CD4-positive, alpha-beta memory T cell (primary cell): ENCODE measurements at regions not wholly inside any gene's neighbourhood (a gene's known extent, or its start where the extent isn't known, plus 50 kb on each side); places are given as distances from the start of the nearest gene placed in this dataset.

Experiments
- CTCF ChIA-PET: fragments of 350-600 bp; sonication (Branson Sonifier 250); formaldehyde crosslinking; loops from one replicate; lab custom pipeline; 2021; ENCODE audit warnings: inconsistent platforms; ENCODE audit not compliant: partially characterized antibody; lab: Charles Lee
- POLR2A ChIA-PET: fragments of 350-600 bp; sonication (Branson Sonifier 250); formaldehyde crosslinking; loops from one replicate; lab custom pipeline; 2021; ENCODE audit not compliant: partially characterized antibody; lab: Charles Lee
- DNase-seq, 5 donors: peaks; one replicate each; pipeline versions ENCODE4 v3.0.0 to v3.0.0-alpha.2; 2020 to 2022; ENCODE audit warnings: mixed read lengths in 1 of 5
- H3K27ac ChIP-seq: one replicate; pipeline ENCODE4 v1.7.0; 2013; ENCODE audit warnings: low read depth, low read length
- H3K27me3 ChIP-seq: 2 replicates; pipeline ENCODE4 v1.7.0; 2013; ENCODE audit warnings: mild to moderate bottlenecking, low read length, moderate library complexity; ENCODE audit not compliant: insufficient read depth
- H3K36me3 ChIP-seq: 2 replicates; pipeline ENCODE4 v1.7.0; 2013; ENCODE audit warnings: mild to moderate bottlenecking, low read length, moderate library complexity; ENCODE audit not compliant: insufficient read depth
- H3K4me1 ChIP-seq: 2 replicates; pipeline ENCODE4 v1.7.0; 2013; ENCODE audit warnings: mild to moderate bottlenecking, low read length, moderate library complexity; ENCODE audit not compliant: insufficient read depth
- H3K4me3 ChIP-seq, 2 donors: one replicate each; pipeline ENCODE4 v1.7.0; 2013; ENCODE audit warnings: low read length in 2 of 2, mild to moderate bottlenecking in 1 of 2
- H3K9me3 ChIP-seq, 2 donors: one replicate each; pipeline ENCODE4 v1.7.0; 2013; ENCODE audit warnings: low read length in 2 of 2, control low read depth in 1 of 2; ENCODE audit not compliant: control insufficient read depth in 1 of 2
- H3K27ac Mint-ChIP-seq, 7 donors: one replicate each; pipeline ENCODE4 v1.8.0; 2020 to 2021; ENCODE audit warnings: mixed read lengths in 7 of 7, mild to moderate bottlenecking in 6 of 7, inconsistent platforms in 3 of 7, moderate library complexity in 3 of 7
- H3K27me3 Mint-ChIP-seq, 2 donors: one replicate each; pipeline ENCODE4 v1.8.0; 2020 to 2021; ENCODE audit warnings: mixed read lengths in 2 of 2
- H3K36me3 Mint-ChIP-seq, 2 donors: one replicate each; pipeline ENCODE4 v1.8.0; 2020 to 2021; ENCODE audit warnings: mixed read lengths in 2 of 2, inconsistent platforms in 1 of 2, mild to moderate bottlenecking in 1 of 2
- H3K4me1 Mint-ChIP-seq, 4 donors: one replicate each; pipeline ENCODE4 v1.8.0; 2020 to 2021; ENCODE audit warnings: mixed read lengths in 4 of 4, mild to moderate bottlenecking in 1 of 4
- H3K4me3 Mint-ChIP-seq, 8 donors: one replicate each; pipeline ENCODE4 v1.8.0; 2020 to 2021; ENCODE audit warnings: mixed read lengths in 8 of 8, mild to moderate bottlenecking in 7 of 8, moderate library complexity in 6 of 8, inconsistent platforms in 3 of 8
- H3K9me3 Mint-ChIP-seq, 8 donors: one replicate each; pipeline ENCODE4 v1.8.0; 2020 to 2021; ENCODE audit warnings: mixed read lengths in 8 of 8, mild to moderate bottlenecking in 5 of 8, inconsistent platforms in 3 of 8, moderate library complexity in 1 of 8
- intact Hi-C: fragments of 100-400 bp; cut with micrococcal nuclease; formaldehyde crosslinking; loops from one replicate; pipeline ENCODE4 v1.15.1; 2023

DNA sequence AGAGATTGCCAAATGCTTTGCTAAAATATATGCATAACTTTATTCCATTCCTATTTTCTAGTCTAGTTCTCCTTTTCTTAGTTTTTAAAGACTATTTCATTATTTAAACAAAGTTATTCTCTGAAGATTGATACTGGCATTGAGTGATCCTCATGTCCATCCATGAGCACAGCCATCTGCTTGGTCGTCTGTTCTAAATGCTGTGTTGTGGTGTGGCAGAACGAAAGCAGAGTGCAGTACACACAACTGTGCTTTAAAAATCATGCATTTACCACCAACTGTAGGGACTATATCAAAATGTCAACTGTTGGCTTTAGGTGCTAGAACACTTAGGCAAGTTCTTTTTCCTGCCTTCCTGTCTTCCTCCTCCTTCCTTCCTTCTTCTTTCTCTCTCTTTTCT, 226.6 kb downstream of the ACKR3 start:
- H3K4me3 Mint-ChIP-seq = no peak overlapping the region
- H3K9me3 ChIP-seq = no peaks in the 10 kb centered on the region
- no peaks in the 10 kb centered on the region for H3K4me1 ChIP-seq
- peaks cover 0 to 9% of the 10 kb centered on the region in 2 donors for H3K27me3 Mint-ChIP-seq
- POLR2A ChIA-PET = no interaction called here
- no peaks in the 10 kb centered on the region for H3K27me3 ChIP-seq
- H3K4me3 ChIP-seq = no peak overlapping the region
- H3K36me3 ChIP-seq = no peaks in the 10 kb centered on the region
- no peak for DNase-seq
- no peaks in the 10 kb centered on the region for H3K4me1 Mint-ChIP-seq
- intact Hi-C loops = no loop called here
- CTCF ChIA-PET = no interaction called here
- no peaks in the 10 kb centered on the region for H3K36me3 Mint-ChIP-seq
- H3K27ac ChIP-seq = no peak overlapping the region
- no peak overlapping the region for H3K27ac Mint-ChIP-seq
- peaks cover 0 to 7% (median 0%) of the 10 kb centered on the region in 8 donors for H3K9me3 Mint-ChIP-seq

DNA sequence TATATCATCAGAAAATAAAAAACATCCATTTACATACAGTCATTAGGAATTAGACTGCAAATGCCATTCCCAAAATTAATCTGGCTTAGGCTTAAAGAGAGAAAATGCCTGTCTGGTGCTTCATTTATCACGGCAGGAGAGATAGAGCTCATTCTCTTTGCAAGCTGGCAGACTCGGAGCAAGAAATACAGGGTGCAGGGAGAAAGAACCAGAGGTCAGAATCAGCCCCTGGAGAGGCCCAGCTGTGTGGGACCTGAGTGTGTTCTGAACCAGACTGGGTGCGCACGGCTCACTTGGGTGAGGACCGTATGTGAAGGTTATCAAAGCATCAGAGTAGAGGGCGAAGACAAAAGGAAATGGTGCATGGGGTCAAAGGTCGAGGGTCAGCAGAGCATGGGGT, 227.8 kb downstream of the ACKR3 start:
- no peak overlapping the region for H3K27ac Mint-ChIP-seq
- POLR2A ChIA-PET = no interaction called here
- peaks cover 0 to 7% (median 0%) of the 10 kb centered on the region in 8 donors for H3K9me3 Mint-ChIP-seq

DNA sequence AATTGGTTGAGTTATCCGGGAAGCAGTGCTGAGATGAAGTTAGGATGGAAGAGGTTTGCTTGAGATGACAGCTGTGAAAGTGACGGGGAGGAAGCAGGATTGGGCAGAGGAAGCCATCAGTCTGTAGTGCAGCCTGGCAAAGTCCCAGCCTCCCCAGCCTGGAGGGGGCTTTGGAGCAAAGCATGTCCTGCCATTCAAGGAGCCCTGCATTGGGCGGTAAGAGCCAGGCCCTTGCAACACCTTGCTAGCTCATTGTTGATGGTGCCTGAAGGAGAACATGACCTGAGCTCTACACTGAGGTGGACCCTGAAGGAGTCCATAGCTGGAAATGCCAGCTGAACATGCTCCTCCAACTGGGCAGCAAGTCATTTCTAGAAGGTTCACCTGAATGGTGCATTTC, 228.9 kb downstream of the ACKR3 start:
- H3K27ac Mint-ChIP-seq = no peak overlapping the region
- H3K9me3 ChIP-seq = no peaks in the 10 kb centered on the region
- intact Hi-C loops = no loop called here
- H3K27me3 ChIP-seq = no peaks in the 10 kb centered on the region
- H3K4me1 ChIP-seq = no peaks in the 10 kb centered on the region
- no peak overlapping the region for H3K27ac ChIP-seq
- CTCF ChIA-PET = no interaction called here
- H3K4me3 ChIP-seq = no peak overlapping the region
- H3K4me3 Mint-ChIP-seq = no peak overlapping the region
- H3K27me3 Mint-ChIP-seq = peaks cover 0 to 10% of the 10 kb centered on the region in 2 donors
- no peak for DNase-seq
- POLR2A ChIA-PET = no interaction called here
- H3K4me1 Mint-ChIP-seq = no peaks in the 10 kb centered on the region
- no peaks in the 10 kb centered on the region for H3K36me3 Mint-ChIP-seq
- peaks cover 0 to 7% (median 0%) of the 10 kb centered on the region in 8 donors for H3K9me3 Mint-ChIP-seq
- H3K36me3 ChIP-seq = no peaks in the 10 kb centered on the region

More for the DNA sequence above, 227.8 kb downstream of the ACKR3 start:
- Histone ChIP-seq H3K36me3 (no peaks in the 10 kb centered on the region), H3K27ac (no peak overlapping the region), H3K9me3 (no peaks in the 10 kb centered on the region), H3K27me3 (no peaks in the 10 kb centered on the region), H3K4me1 (no peaks in the 10 kb centered on the region), H3K4me3 (no peak overlapping the region)
- Mint-ChIP-seq H3K36me3 (no peaks in the 10 kb centered on the region), H3K4me3 (no peak overlapping the region), H3K4me1 (no peaks in the 10 kb centered on the region), H3K27me3 (peaks cover 0 to 10% of the 10 kb centered on the region in 2 donors)
- no peak for DNase-seq
- CTCF ChIA-PET = no interaction called here
- intact Hi-C loops = no loop called here

DNA sequence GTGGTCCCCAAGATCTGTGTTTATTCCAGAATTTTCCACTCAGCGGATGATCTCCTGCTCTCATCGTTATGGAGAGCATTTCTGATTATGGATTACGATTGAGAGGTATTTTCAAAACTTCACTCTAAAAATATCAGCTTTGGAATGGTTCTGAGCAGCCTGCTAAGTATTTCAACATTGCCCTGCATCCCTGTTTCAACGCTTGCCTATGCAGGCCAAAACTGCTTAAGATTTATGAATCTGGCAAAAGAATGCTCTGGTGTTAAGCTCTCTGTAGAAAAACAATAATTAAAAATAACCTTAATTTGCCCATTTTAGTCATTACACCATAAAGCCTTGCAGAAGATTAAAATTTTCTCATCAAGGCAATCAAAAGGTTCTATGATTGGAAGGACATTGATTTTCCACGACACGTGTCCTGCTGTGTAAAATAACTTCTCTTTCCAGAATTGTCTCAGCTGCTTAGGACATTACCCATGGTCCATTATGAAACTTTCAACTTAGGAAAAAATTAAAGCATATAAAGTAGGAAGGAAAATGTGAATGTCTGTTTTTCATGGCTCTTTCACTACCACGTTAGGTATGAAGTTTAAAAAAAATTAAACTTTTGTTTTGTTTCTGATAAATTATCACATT, 229.9 kb downstream of the ACKR3 start:
- no peaks in the 10 kb centered on the region for H3K4me1 ChIP-seq
- CTCF ChIA-PET = no interaction called here
- intact Hi-C loops = no loop called here

DNA sequence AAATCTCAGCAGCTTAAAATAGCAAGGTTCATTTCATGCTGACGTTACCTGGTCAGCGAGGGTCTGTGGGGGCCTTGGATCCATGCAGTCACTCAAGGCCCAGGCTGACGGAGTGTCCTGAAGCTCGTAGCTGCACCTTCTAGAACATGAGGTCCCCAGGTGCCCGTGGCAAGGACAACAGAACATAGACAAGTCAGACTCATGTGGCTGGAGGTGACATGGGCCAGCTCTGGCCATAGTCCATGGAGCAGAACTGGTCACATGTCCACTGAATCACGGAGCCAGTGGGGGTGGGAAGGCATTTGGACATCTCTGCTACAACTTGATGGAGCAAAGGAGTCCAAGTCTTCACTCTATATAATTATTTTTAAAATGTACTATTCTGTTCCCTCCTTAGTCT, 233.2 kb downstream of the ACKR3 start:
- no peak for DNase-seq
- no peaks in the 10 kb centered on the region for H3K9me3 ChIP-seq
- CTCF ChIA-PET = no interaction called here

More for the DNA sequence above, 229.9 kb downstream of the ACKR3 start:
- Histone ChIP-seq H3K27ac (no peak overlapping the region), H3K9me3 (no peaks in the 10 kb centered on the region), H3K4me3 (no peak overlapping the region), H3K36me3 (no peaks in the 10 kb centered on the region), H3K27me3 (no peaks in the 10 kb centered on the region)
- Mint-ChIP-seq H3K36me3 (no peaks in the 10 kb centered on the region), H3K4me3 (no peak overlapping the region), H3K4me1 (no peaks in the 10 kb centered on the region), H3K27me3 (peaks cover 0 to 10% of the 10 kb centered on the region in 2 donors), H3K27ac (no peak overlapping the region), H3K9me3 (peaks cover 0 to 7% (median 0%) of the 10 kb centered on the region in 8 donors)
- POLR2A ChIA-PET = no interaction called here
- no peak for DNase-seq

DNA sequence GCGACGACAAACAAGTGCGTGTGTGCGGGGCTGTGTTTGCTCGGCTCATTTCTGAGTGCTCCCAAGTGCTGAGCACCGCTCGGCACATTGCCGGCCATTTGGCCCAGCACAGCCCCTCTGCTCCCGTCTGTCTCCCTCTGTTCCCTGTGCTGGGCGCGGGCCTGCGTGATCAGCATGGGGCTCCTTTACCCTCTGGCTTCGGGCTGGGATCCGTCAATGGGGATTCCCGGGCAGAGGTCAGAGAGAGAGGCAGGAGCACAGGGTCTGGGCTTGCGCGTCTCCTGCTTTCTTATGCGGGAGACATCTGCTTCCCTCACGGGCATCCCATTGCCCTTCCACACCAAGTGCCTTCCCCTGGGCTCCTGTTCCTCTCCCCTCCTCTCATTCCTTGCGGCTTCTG, 234.0 kb downstream of the ACKR3 start:
- intact Hi-C loops = no loop called here
- Histone ChIP-seq H3K27me3 (no peaks in the 10 kb centered on the region), H3K4me1 (no peaks in the 10 kb centered on the region), H3K4me3 (no peak overlapping the region), H3K27ac (no peak overlapping the region), H3K36me3 (no peaks in the 10 kb centered on the region), H3K9me3 (no peaks in the 10 kb centered on the region)
- H3K27ac Mint-ChIP-seq = no peak overlapping the region
- H3K9me3 Mint-ChIP-seq = peaks cover 0 to 27% (median 16%) of the 10 kb centered on the region in 8 donors
- H3K4me1 Mint-ChIP-seq = no peaks in the 10 kb centered on the region
- CTCF ChIA-PET = no interaction called here
- peaks cover 0 to 4% of the 10 kb centered on the region in 2 donors for H3K36me3 Mint-ChIP-seq
- H3K4me3 Mint-ChIP-seq = no peak overlapping the region
- no peak for DNase-seq
- POLR2A ChIA-PET = no interaction called here
- peaks cover 5 to 18% of the 10 kb centered on the region in 2 donors for H3K27me3 Mint-ChIP-seq

More for the DNA sequence above, 233.2 kb downstream of the ACKR3 start:
- intact Hi-C loops = no loop called here
- H3K27ac Mint-ChIP-seq = no peak overlapping the region
- H3K27me3 Mint-ChIP-seq = peaks cover 5 to 16% of the 10 kb centered on the region in 2 donors
- H3K4me3 Mint-ChIP-seq = no peak overlapping the region
- Histone ChIP-seq H3K4me3 (no peak overlapping the region), H3K36me3 (no peaks in the 10 kb centered on the region), H3K4me1 (no peaks in the 10 kb centered on the region), H3K27me3 (no peaks in the 10 kb centered on the region), H3K27ac (no peak overlapping the region)
- POLR2A ChIA-PET = no interaction called here
- H3K9me3 Mint-ChIP-seq = peaks cover 0 to 22% (median 10%) of the 10 kb centered on the region in 8 donors
- no peaks in the 10 kb centered on the region for H3K4me1 Mint-ChIP-seq
- H3K36me3 Mint-ChIP-seq = no peaks in the 10 kb centered on the region

DNA sequence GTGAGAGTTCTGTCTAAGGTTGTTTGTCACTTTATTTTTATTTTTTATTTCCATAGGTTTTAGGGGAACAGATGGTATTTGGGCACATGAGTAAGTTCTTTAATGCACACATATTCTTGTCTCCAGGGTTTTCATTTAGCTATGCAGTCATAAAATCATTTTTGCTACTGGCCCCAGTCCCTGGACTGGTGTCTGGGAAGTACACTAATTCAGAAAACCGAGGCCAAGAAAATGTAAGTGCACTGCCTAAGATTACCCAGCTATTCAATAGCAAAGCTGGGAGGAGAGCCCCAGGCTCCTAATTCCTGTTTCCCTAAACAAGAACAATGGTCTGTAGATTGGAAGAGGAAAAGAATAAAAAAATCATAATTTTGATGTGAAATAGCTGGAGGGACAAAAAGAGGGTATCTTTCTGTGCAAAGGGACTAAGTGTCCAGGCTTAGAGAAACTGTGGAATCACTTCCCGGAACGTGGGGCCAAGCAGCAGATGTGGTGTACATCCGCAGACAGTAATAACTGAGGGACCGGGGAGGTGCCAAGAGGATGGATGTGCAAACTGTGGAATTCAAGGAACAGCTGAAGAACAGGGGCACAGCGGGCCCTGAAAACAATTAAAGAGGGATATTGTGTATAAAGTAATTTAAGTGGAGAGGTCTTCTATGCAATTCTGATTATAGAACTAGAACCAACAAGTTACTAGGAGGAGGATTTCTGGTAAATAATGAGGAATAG, 236.3 kb downstream of the ACKR3 start:
- POLR2A ChIA-PET = no interaction called here
- DNase-seq = no peak
- no peaks in the 10 kb centered on the region for H3K27me3 ChIP-seq
- H3K4me1 ChIP-seq = no peaks in the 10 kb centered on the region
- Mint-ChIP-seq H3K27me3 (peaks cover 5 to 17% of the 10 kb centered on the region in 2 donors), H3K9me3 (peaks cover 0 to 45% (median 32%) of the 10 kb centered on the region in 8 donors), H3K4me1 (no peaks in the 10 kb centered on the region), H3K27ac (no peak overlapping the region), H3K4me3 (no peak overlapping the region), H3K36me3 (peaks cover 0 to 5% of the 10 kb centered on the region in 2 donors)
- H3K9me3 ChIP-seq = no peaks in the 10 kb centered on the region
- H3K27ac ChIP-seq = no peak overlapping the region
- no peak overlapping the region for H3K4me3 ChIP-seq
- CTCF ChIA-PET = no interaction called here
- intact Hi-C loops = no loop called here
- no peaks in the 10 kb centered on the region for H3K36me3 ChIP-seq
